A549 (cell line): ENCODE measurements at regions not wholly inside any gene's neighbourhood (a gene's known extent, or its start where the extent isn't known, plus 50 kb on each side); places are given as distances from the start of the nearest gene placed in this dataset.

ENCODE experiments used
- ATAC-seq, 2 experiments: fragments of 200-7000 bp in 1 of 2; fragments of >200 bp in 1 of 2; cut with Nextera tagmentation in 1 of 2; cut with Tn5 transposase in 1 of 2; 3 replicates each; pipeline versions ENCODE4 v1.8.0 to v1.9.1; 2018 to 2020; ENCODE audit warnings: mild to moderate bottlenecking in 1 of 2, moderate library complexity in 1 of 2
- CTCF ChIA-PET: fragments of 300-600 bp; sonication (Branson Sonifier 250); formaldehyde crosslinking; extraction: SDS; loops from one replicate; lab custom pipeline; 2021; ENCODE audit warnings: antibody characterized with exemption, inconsistent platforms; lab: Yijun Ruan, JAX
- POLR2A ChIA-PET: fragments of 350-600 bp; formaldehyde crosslinking; extraction: SDS; loops from one replicate; lab custom pipeline; 2021; ENCODE audit warnings: antibody characterized with exemption, inconsistent platforms; lab: Yijun Ruan, JAX
- DNase-seq, 2 experiments: peaks; one replicate each; pipeline versions ENCODE4 v3.0.0 to v3.0.0-alpha.2; 2011 to 2016; ENCODE audit warnings: low read depth in 1 of 2, low spot score in 1 of 2
- FAIRE-seq: peaks from 2 replicates; lab custom pipeline; 2011; peaks lifted over from hg19 to GRCh38; lab: Jason Lieb, UNC
- H3K27ac ChIP-seq, 2 experiments: fragments of >200 bp; sonication (Bioruptor Twin); formaldehyde crosslinking; 3 replicates each; pipeline ENCODE4 v1.5.1; 2016 to 2017
- H3K4me1 ChIP-seq: fragments of >200 bp; sonication (Bioruptor Twin); formaldehyde crosslinking; 3 replicates; pipeline ENCODE4 v1.6.1; 2016
- H3K4me2 ChIP-seq: fragments of >200 bp; sonication (Bioruptor Twin); formaldehyde crosslinking; 3 replicates; pipeline ENCODE4 v1.6.1; 2016
- H3K4me3 ChIP-seq: fragments of >200 bp; sonication (Bioruptor Twin); formaldehyde crosslinking; 3 replicates; pipeline ENCODE4 v1.5.1; 2016
- H3K9me3 ChIP-seq: fragments of >200 bp; sonication (Bioruptor Twin); formaldehyde crosslinking; 3 replicates; pipeline ENCODE4 v1.6.1; 2016
- CBX2 ChIP-seq: fragments of 200-600 bp; sonication (generic); IDR thresholded peaks from 2 replicates; pipeline ENCODE4 v1.6.1; 2016; ENCODE audit warnings: low read depth, mild to moderate bottlenecking, borderline replicate concordance
- CBX8 ChIP-seq: fragments of 200-600 bp; sonication (generic); IDR thresholded peaks from 2 replicates; pipeline ENCODE4 v1.6.1; 2016
- CHD4 ChIP-seq: fragments of 200-600 bp; sonication (generic); IDR thresholded peaks from 2 replicates; pipeline ENCODE4 v1.6.1; 2016; ENCODE audit warnings: antibody characterized with exemption, mild to moderate bottlenecking, borderline replicate concordance
- E2F6 ChIP-seq: IDR thresholded peaks from 2 replicates; pipeline ENCODE4 v1.6.1; 2012; ENCODE audit warnings: low read depth, borderline replicate concordance
- ESRRA ChIP-seq: fragments of 150-350 bp; IDR thresholded peaks from 2 replicates; pipeline ENCODE4 v1.6.1; 2014; ENCODE audit warnings: mild to moderate bottlenecking, low read length, borderline replicate concordance
- FOSB ChIP-seq: fragments of 250-450 bp; sonication (Bioruptor Pico); IDR thresholded peaks from 2 replicates; pipeline ENCODE4 v1.5.0; 2020; ENCODE audit warnings: mild to moderate bottlenecking, moderate library complexity
- HDAC2 ChIP-seq: fragments of 200-600 bp; sonication (generic); IDR thresholded peaks from 2 replicates; pipeline ENCODE4 v1.6.1; 2016
- HOXA7 ChIP-seq: fragments of 250-450 bp; sonication (Bioruptor Pico); IDR thresholded peaks from 2 replicates; pipeline ENCODE4 v1.5.0; 2020; ENCODE audit warnings: mild to moderate bottlenecking, moderate library complexity
- KDM5A ChIP-seq: fragments of 200-600 bp; sonication (generic); IDR thresholded peaks from 2 replicates; pipeline ENCODE4 v1.6.1; 2016; ENCODE audit warnings: antibody characterized with exemption, mild to moderate bottlenecking
- MAFK ChIP-seq: fragments of 450-650 bp; IDR thresholded peaks from 2 replicates; pipeline ENCODE4 v1.6.1; 2014; ENCODE audit not compliant: partially characterized antibody
- MAZ ChIP-seq: fragments of 150-350 bp; IDR thresholded peaks from 2 replicates; pipeline ENCODE4 v1.6.1; 2014; ENCODE audit warnings: antibody characterized with exemption, low read depth, low read length, borderline replicate concordance
- NPAS2 ChIP-seq: fragments of 250-450 bp; sonication (Bioruptor Pico); IDR thresholded peaks from 2 replicates; pipeline ENCODE4 v1.8.0; 2022; ENCODE audit warnings: mild to moderate bottlenecking, moderate library complexity, borderline replicate concordance
- NR3C1 ChIP-seq: fragments of >200 bp; sonication (Bioruptor Twin); formaldehyde crosslinking; IDR thresholded peaks from 3 replicates; pipeline ENCODE4 v1.6.1; 2017
- POLR2A ChIP-seq: IDR thresholded peaks from 2 replicates; pipeline ENCODE4 v1.6.1; 2012; ENCODE audit warnings: mild to moderate bottlenecking, low read length
- POLR2AphosphoS2 ChIP-seq: conservative IDR thresholded peaks from 2 replicates; pipeline ENCODE4 v1.6.1; 2012; ENCODE audit warnings: low read length, improper control_type of control experiment, inconsistent platforms
- RARB ChIP-seq: fragments of 250-450 bp; sonication (Bioruptor Pico); IDR thresholded peaks from 2 replicates; pipeline ENCODE4 v1.8.0; 2021; ENCODE audit warnings: mild to moderate bottlenecking, moderate library complexity
- RCOR1 ChIP-seq: fragments of 150-350 bp; IDR thresholded peaks from 2 replicates; pipeline ENCODE4 v1.6.1; 2014; ENCODE audit warnings: antibody characterized with exemption, low read length, low read depth
- SREBF2 ChIP-seq: fragments of 450-650 bp; IDR thresholded peaks from 2 replicates; pipeline ENCODE4 v1.6.1; 2014; ENCODE audit warnings: mild to moderate bottlenecking, moderate library complexity
- TFCP2L1 ChIP-seq: fragments of 250-450 bp; sonication (Bioruptor Pico); IDR thresholded peaks from 2 replicates; pipeline ENCODE4 v1.5.0; 2021; ENCODE audit warnings: mild to moderate bottlenecking
- TP53 ChIP-seq: fragments of 250-450 bp; sonication (Bioruptor Pico); IDR thresholded peaks from 2 replicates; pipeline ENCODE4 v1.5.0; 2021; ENCODE audit warnings: mild to moderate bottlenecking, moderate library complexity
- ZC3H11A ChIP-seq: fragments of 450-650 bp; IDR thresholded peaks from 2 replicates; pipeline ENCODE4 v1.6.1; 2014; ENCODE audit warnings: antibody characterized with exemption, mild to moderate bottlenecking
- ZFP36 ChIP-seq: fragments of 450-650 bp; IDR thresholded peaks from 2 replicates; pipeline ENCODE4 v1.6.1; 2014; ENCODE audit warnings: borderline replicate concordance; ENCODE audit not compliant: partially characterized antibody
- ZNF302 ChIP-seq: fragments of 250-450 bp; sonication (Bioruptor Pico); IDR thresholded peaks from 2 replicates; pipeline ENCODE4 v1.9.0; 2021; ENCODE audit warnings: inconsistent platforms, mild to moderate bottlenecking, moderate library complexity
- ZSCAN20 ChIP-seq: fragments of 250-450 bp; sonication (Bioruptor Pico); IDR thresholded peaks from 2 replicates; pipeline ENCODE4 v1.8.0; 2022; ENCODE audit warnings: mild to moderate bottlenecking, moderate library complexity
- WGBS: methylation state at CpG from one replicate; pipeline ENCODE4 v1.1.6; 2017; ENCODE audit errors: missing lambda C conversion rate; 5-methylcytosine and 5-hydroxymethylcytosine counted together
- TF ChIP-seq, protein P1 (sequence below): fragments of >200 bp; sonication (Bioruptor Twin); formaldehyde crosslinking; IDR thresholded peaks from 3 replicates; pipeline ENCODE4 v1.6.1; 2016
- TF ChIP-seq, protein P2 (sequence below): fragments of >200 bp; sonication (Bioruptor Twin); formaldehyde crosslinking; IDR thresholded peaks from 3 replicates; pipeline ENCODE4 v1.5.1; 2016
- TF ChIP-seq, protein P3 (sequence below): IDR thresholded peaks from 2 replicates; pipeline ENCODE4 v1.6.1; 2012

DNA sequence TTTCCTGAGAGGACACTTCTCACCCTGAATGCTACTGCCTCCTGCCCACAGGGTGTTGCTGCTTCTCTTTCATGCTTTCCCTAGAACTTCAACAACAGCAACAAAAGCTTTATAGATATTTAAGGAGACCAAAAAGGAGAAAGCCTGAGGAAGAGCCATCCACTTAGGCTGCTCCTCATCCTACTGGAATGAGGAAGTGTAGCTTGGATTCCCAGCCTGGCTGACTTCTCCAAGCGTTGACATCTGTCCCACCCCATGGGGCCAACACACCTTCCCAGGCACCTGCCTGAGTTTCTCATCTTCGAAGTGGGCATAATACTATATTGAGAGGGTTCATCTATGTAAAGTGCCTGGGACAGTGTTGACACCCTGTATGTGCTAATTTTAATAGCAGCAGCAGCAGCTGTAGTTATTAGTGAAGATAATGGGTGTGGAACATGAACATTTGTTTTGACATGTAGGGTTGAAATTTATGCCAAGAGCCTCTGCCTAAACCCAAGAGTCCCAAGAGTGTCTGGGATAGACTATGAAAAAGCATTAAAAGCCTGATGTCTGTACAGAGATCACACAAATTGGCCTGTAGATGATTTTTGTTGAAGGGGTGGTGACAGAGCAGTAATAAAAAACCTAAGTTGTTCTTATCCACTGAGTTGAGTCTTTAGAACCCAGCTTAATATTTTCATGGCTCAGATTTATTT, 96.5 kb upstream of the PIAS1 start (continued):
- TF ChIP-seq ESRRA (no peak), RARB (CRISPR knock-in tag) (no peak), MAZ (no peak), HOXA7 (CRISPR knock-in tag) (no peak)

- no peak for FAIRE-seq
- POLR2A ChIA-PET, result no interaction called here
Measured at GRCh38 chr15:67967871-67968431, 86.2 kb upstream of the PIAS1 start.

DNA sequence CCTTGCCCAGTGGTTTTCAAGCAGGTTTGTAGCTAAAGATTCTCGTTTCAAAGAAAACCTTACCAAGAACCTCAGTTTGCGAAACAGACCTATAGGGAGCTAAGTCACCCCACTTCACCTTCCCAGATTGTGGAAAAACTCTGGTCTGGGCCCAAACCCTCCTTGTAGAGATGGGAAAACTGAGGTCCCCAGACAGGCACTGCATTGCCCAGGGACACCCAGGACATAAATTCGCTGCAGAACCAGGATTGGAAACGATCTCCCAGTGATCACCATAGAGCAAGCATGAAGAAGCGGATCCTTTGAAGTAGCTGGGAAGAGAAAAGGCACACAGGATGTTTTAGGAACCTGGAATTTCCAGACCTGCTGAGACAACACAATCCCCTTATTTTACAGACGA, 85.6 kb upstream of the PIAS1 start:
- Histone ChIP-seq H3K4me3 (no peak overlapping the region), H3K4me1 (no peaks in the 10 kb centered on the region), H3K9me3 (no peaks in the 10 kb centered on the region), H3K4me2 (no peak overlapping the region), H3K27ac (no peak overlapping the region)
- DNase-seq, result no peak
- CTCF ChIA-PET, result interaction anchor here (1.2 kb wide), 3 partner anchors 9 to 105 kb away, joined by 3 to 5 read pairs (median 4); no protein-coding TSS in a partner anchor
- 0 out of 6 replicates have a peak, but pooled peaks of 1 of the 2 experiments have one; percentile 13 for ATAC-seq
- TF ChIP-seq ZSCAN20 (CRISPR knock-in tag) (no peak), ZNF302 (CRISPR knock-in tag) (no peak), ESRRA (no peak), FOSB (CRISPR knock-in tag) (no peak), TP53 (CRISPR knock-in tag) (no peak), MAFK (no peak), CBX8 (no peak), RCOR1 (no peak), HOXA7 (CRISPR knock-in tag) (no peak), NR3C1 (no peak), TFCP2L1 (CRISPR knock-in tag) (no peak), ZFP36 (no peak), E2F6 (no peak), KDM5A (no peak), ZC3H11A (no peak), CBX2 (no peak)
- TF ChIP-seq, protein P1, sequence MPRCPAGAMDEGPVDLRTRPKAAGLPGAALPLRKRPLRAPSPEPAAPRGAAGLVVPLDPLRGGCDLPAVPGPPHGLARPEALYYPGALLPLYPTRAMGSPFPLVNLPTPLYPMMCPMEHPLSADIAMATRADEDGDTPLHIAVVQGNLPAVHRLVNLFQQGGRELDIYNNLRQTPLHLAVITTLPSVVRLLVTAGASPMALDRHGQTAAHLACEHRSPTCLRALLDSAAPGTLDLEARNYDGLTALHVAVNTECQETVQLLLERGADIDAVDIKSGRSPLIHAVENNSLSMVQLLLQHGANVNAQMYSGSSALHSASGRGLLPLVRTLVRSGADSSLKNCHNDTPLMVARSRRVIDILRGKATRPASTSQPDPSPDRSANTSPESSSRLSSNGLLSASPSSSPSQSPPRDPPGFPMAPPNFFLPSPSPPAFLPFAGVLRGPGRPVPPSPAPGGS, result no peak
- TF ChIP-seq, protein P2, sequence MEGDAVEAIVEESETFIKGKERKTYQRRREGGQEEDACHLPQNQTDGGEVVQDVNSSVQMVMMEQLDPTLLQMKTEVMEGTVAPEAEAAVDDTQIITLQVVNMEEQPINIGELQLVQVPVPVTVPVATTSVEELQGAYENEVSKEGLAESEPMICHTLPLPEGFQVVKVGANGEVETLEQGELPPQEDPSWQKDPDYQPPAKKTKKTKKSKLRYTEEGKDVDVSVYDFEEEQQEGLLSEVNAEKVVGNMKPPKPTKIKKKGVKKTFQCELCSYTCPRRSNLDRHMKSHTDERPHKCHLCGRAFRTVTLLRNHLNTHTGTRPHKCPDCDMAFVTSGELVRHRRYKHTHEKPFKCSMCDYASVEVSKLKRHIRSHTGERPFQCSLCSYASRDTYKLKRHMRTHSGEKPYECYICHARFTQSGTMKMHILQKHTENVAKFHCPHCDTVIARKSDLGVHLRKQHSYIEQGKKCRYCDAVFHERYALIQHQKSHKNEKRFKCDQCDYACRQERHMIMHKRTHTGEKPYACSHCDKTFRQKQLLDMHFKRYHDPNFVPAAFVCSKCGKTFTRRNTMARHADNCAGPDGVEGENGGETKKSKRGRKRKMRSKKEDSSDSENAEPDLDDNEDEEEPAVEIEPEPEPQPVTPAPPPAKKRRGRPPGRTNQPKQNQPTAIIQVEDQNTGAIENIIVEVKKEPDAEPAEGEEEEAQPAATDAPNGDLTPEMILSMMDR, result no peak
- TF ChIP-seq, protein P3, sequence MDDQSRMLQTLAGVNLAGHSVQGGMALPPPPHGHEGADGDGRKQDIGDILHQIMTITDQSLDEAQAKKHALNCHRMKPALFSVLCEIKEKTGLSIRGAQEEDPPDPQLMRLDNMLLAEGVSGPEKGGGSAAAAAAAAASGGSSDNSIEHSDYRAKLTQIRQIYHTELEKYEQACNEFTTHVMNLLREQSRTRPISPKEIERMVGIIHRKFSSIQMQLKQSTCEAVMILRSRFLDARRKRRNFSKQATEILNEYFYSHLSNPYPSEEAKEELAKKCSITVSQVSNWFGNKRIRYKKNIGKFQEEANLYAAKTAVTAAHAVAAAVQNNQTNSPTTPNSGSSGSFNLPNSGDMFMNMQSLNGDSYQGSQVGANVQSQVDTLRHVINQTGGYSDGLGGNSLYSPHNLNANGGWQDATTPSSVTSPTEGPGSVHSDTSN, result no peak
- FAIRE-seq, result peak; percentile 28
- POLR2A ChIA-PET, result no interaction called here
- WGBS, result 63% methylated on average over 6 of the region's 6 CpGs

More at GRCh38 chr15:67967871-67968431, 86.2 kb upstream of the PIAS1 start:
- Histone ChIP-seq H3K9me3 (no peaks in the 10 kb centered on the region), H3K4me3 (no peak overlapping the region), H3K4me2 (no peak overlapping the region), H3K27ac (no peak overlapping the region), H3K4me1 (no peaks in the 10 kb centered on the region)
- CTCF ChIA-PET, result interaction anchor here (1.2 kb wide), 3 partner anchors 9 to 104 kb away, joined by 3 to 5 read pairs (median 4); no protein-coding TSS in a partner anchor
- TF ChIP-seq, protein P2, result no peak
- TF ChIP-seq SREBF2, result no peak
- TF ChIP-seq CHD4, result no peak
- no peak for TF ChIP-seq MAZ
- no peak for TF ChIP-seq HDAC2
- TF ChIP-seq POLR2AphosphoS2, result no peak
- TF ChIP-seq POLR2A, result no peak
- TF ChIP-seq ZNF302 (CRISPR knock-in tag), result no peak
- TF ChIP-seq ZC3H11A, result no peak
- no peak for TF ChIP-seq NR3C1
- TF ChIP-seq HOXA7 (CRISPR knock-in tag), result no peak
- TF ChIP-seq NPAS2 (CRISPR knock-in tag), result no peak
- WGBS, result 82% methylated on average over 30 of the region's 30 CpGs
- DNase-seq, result no peak
- ATAC-seq, result peak; percentile 27 to 34; a peak in 1 of 6 replicates
